H1 (cell line): ENCODE measurements at regions not wholly inside any gene's neighbourhood (a gene's known extent, or its start where the extent isn't known, plus 50 kb on each side); places are given as distances from the start of the nearest gene placed in this dataset.

Source experiments
- CTCF ChIA-PET: fragments of 300-600 bp; sonication (Branson Sonifier 250); formaldehyde crosslinking; loops from one replicate; lab custom pipeline; 2021; ENCODE audit not compliant: partially characterized antibody; lab: Charles Lee
- POLR2A ChIA-PET: fragments of 300-600 bp; sonication (Branson Sonifier 250); formaldehyde crosslinking; loops from one replicate; lab custom pipeline; 2021; ENCODE audit warnings: inconsistent platforms; ENCODE audit not compliant: partially characterized antibody; lab: Charles Lee
- DNase-seq, 2 experiments: peaks; one replicate each; pipeline versions ENCODE4 v3.0.0 to v3.0.0-alpha.2; 2010 to 2022; ENCODE audit warnings: low spot score in 2 of 2, low read depth in 1 of 2, mixed read lengths in 1 of 2
- FAIRE-seq: peaks from 2 replicates; lab custom pipeline; 2011; peaks lifted over from hg19 to GRCh38; lab: Jason Lieb, UNC
- H2AFZ ChIP-seq: 2 replicates; pipeline ENCODE4 v1.8.1; 2012; ENCODE audit warnings: low read length, inconsistent platforms
- H2AK5ac ChIP-seq: 2 replicates; pipeline ENCODE4 v1.6.1; 2013; ENCODE audit warnings: low read depth, low read length
- H2BK120ac ChIP-seq: replicated peaks from 2 replicates; pipeline ENCODE3; 2013; ENCODE audit warnings: low read depth, low read length, inconsistent platforms
- H2BK12ac ChIP-seq: 2 replicates; pipeline ENCODE4 v1.6.1; 2013; ENCODE audit warnings: low read depth, low read length
- H2BK15ac ChIP-seq: 2 replicates; pipeline ENCODE4 v1.6.1; 2013; ENCODE audit warnings: low read length
- H2BK20ac ChIP-seq: 2 replicates; pipeline ENCODE4 v1.6.1; 2013; ENCODE audit warnings: low read length
- H2BK5ac ChIP-seq: 2 replicates; pipeline ENCODE4 v1.6.1; 2013; ENCODE audit warnings: low read depth, low read length
- H3K14ac ChIP-seq: 2 replicates; pipeline ENCODE4 v1.6.1; 2013; ENCODE audit warnings: inconsistent platforms; ENCODE audit not compliant: insufficient read length
- H3K18ac ChIP-seq: 2 replicates; pipeline ENCODE4 v1.6.1; 2013; ENCODE audit warnings: low read length; ENCODE audit errors: extremely low read depth
- H3K23ac ChIP-seq: 2 replicates; pipeline ENCODE4 v1.6.1; 2013; ENCODE audit warnings: inconsistent platforms; ENCODE audit not compliant: insufficient read length
- H3K23me2 ChIP-seq: 2 replicates; pipeline ENCODE4 v1.6.1; 2013; ENCODE audit warnings: low read depth, low read length
- H3K27ac ChIP-seq: 2 replicates; pipeline ENCODE4 v1.6.1; 2011; ENCODE audit warnings: low read depth, low read length, inconsistent platforms
- H3K27me3 ChIP-seq, 4 experiments: replicated peaks in 1 of 4; 1 replicate in 1 of 4; 2 replicates in 3 of 4; pipeline versions ENCODE4 v1.6.1 to v1.8.1; 2011 to 2013; ENCODE audit warnings: low read length in 3 of 4, mild to moderate bottlenecking in 3 of 4, inconsistent platforms in 2 of 4, mixed read lengths in 2 of 4, moderate library complexity in 1 of 4; ENCODE audit not compliant: control insufficient read depth in 3 of 4, insufficient read depth in 3 of 4; ENCODE audit errors: extremely low read depth in 1 of 4
- H3K36me3 ChIP-seq, 4 experiments: 2 replicates each; pipeline versions ENCODE4 v1.6.1 to v1.8.1; 2011 to 2013; ENCODE audit warnings: mild to moderate bottlenecking in 4 of 4, low read length in 3 of 4, moderate library complexity in 2 of 4, control low read depth in 1 of 4, inconsistent platforms in 1 of 4; ENCODE audit not compliant: insufficient read depth in 4 of 4, control insufficient read depth in 2 of 4
- H3K4ac ChIP-seq: replicated peaks from 2 replicates; pipeline ENCODE3; 2013; ENCODE audit warnings: low read length, low read depth, mixed read lengths, inconsistent platforms; ENCODE audit not compliant: insufficient read length
- H3K4me1 ChIP-seq, 4 experiments: replicated peaks in 1 of 4; 1 replicate in 1 of 4; 2 replicates in 3 of 4; pipeline versions ENCODE4 v1.6.1 to v1.8.1; 2011 to 2013; ENCODE audit warnings: low read length in 3 of 4, inconsistent platforms in 2 of 4, mixed read lengths in 1 of 4; ENCODE audit not compliant: insufficient read depth in 4 of 4, control insufficient read depth in 3 of 4
- H3K4me2 ChIP-seq, 2 experiments: 2 replicates each; pipeline versions ENCODE4 v1.6.1 to v1.8.1; 2011 to 2013; ENCODE audit warnings: low read depth in 2 of 2, low read length in 2 of 2, control low read depth in 1 of 2, inconsistent platforms in 1 of 2, mild to moderate bottlenecking in 1 of 2; ENCODE audit not compliant: insufficient read depth in 1 of 2
- H3K4me3 ChIP-seq, 4 experiments: fragments of 200-600, 300-600 bp in 1 of 4; sonication (generic), shearing (Covaris generic), sonication (Bioruptor Twin) in 1 of 4; 2 replicates each; pipeline versions ENCODE4 v1.5.1 to v1.8.1; 2011 to 2016; ENCODE audit warnings: low read length in 4 of 4, low read depth in 3 of 4, control low read depth in 2 of 4, inconsistent platforms in 2 of 4, mild to moderate bottlenecking in 2 of 4, mixed read lengths in 1 of 4, moderate library complexity in 1 of 4; ENCODE audit not compliant: insufficient read depth in 2 of 4; ENCODE audit errors: extremely low read depth in 1 of 4
- H3K56ac ChIP-seq: replicated peaks from 2 replicates; pipeline ENCODE3; 2013; ENCODE audit warnings: low read depth, mild to moderate bottlenecking, mixed read lengths, low read length, inconsistent platforms; ENCODE audit not compliant: insufficient read length
- H3K79me1 ChIP-seq: 2 replicates; pipeline ENCODE4 v1.6.1; 2013; ENCODE audit warnings: low read depth, low read length, control low read depth
- H3K79me2 ChIP-seq, 2 experiments: 2 replicates each; pipeline versions ENCODE4 v1.6.1 to v1.8.1; 2012 to 2013; ENCODE audit warnings: low read length in 2 of 2, mild to moderate bottlenecking in 2 of 2, inconsistent platforms in 1 of 2; ENCODE audit not compliant: insufficient read depth in 2 of 2, control insufficient read depth in 1 of 2
- H3K9ac ChIP-seq, 4 experiments: replicated peaks in 1 of 4; 1 replicate in 1 of 4; 2 replicates in 3 of 4; pipeline versions ENCODE4 v1.6.1 to v1.8.1; 2011 to 2013; ENCODE audit warnings: low read depth in 3 of 4, low read length in 3 of 4, control low read depth in 2 of 4, mild to moderate bottlenecking in 2 of 4, moderate library complexity in 2 of 4, inconsistent platforms in 1 of 4; ENCODE audit errors: extremely low read depth in 1 of 4
- H3K9me3 ChIP-seq, 2 experiments: 2 replicates each; pipeline versions ENCODE4 v1.6.1 to v1.8.1; 2012 to 2013; ENCODE audit warnings: mild to moderate bottlenecking in 2 of 2, moderate library complexity in 2 of 2, control low read depth in 1 of 2, inconsistent platforms in 1 of 2, low read depth in 1 of 2, low read length in 1 of 2, mixed read lengths in 1 of 2; ENCODE audit not compliant: insufficient read depth in 2 of 2
- H4K20me1 ChIP-seq, 2 experiments: replicated peaks in 1 of 2; 2 replicates each; pipeline versions ENCODE3 to v1.8.1; 2011 to 2013; ENCODE audit warnings: inconsistent platforms in 2 of 2, low read length in 2 of 2, mild to moderate bottlenecking in 1 of 2; ENCODE audit not compliant: insufficient read depth in 2 of 2, control insufficient read depth in 1 of 2
- H4K5ac ChIP-seq: 2 replicates; pipeline ENCODE4 v1.6.1; 2013; ENCODE audit warnings: low read length, low read depth, mixed read lengths, inconsistent platforms; ENCODE audit not compliant: insufficient read length
- H4K8ac ChIP-seq: 2 replicates; pipeline ENCODE4 v1.8.0; 2013; ENCODE audit warnings: mild to moderate bottlenecking, moderate library complexity, low read length, inconsistent platforms; ENCODE audit not compliant: insufficient read depth; ENCODE audit errors: extremely low read depth
- H4K91ac ChIP-seq: replicated peaks from 2 replicates; pipeline ENCODE3; 2013; ENCODE audit warnings: low read length, mixed read lengths, inconsistent platforms; ENCODE audit not compliant: insufficient read length
- ATF3 ChIP-seq: IDR thresholded peaks from 2 replicates; pipeline ENCODE4 v1.6.1; 2011; ENCODE audit warnings: low read depth, mild to moderate bottlenecking, low read length; ENCODE audit not compliant: insufficient read depth
- BACH1 ChIP-seq: IDR thresholded peaks from 2 replicates; pipeline ENCODE4 v1.6.1; 2012; ENCODE audit warnings: low read length, improper control_type of control experiment
- BRCA1 ChIP-seq: IDR thresholded peaks from 2 replicates; pipeline ENCODE4 v1.6.1; 2012; ENCODE audit warnings: low read depth, low read length, improper control_type of control experiment
- CHD1 ChIP-seq: IDR thresholded peaks from 2 replicates; pipeline ENCODE4 v1.6.1; 2012; ENCODE audit warnings: low read depth, low read length, improper control_type of control experiment
- E2F6 ChIP-seq: IDR thresholded peaks from 2 replicates; pipeline ENCODE4 v1.6.1; 2012; ENCODE audit warnings: inconsistent platforms
- FOSL1 ChIP-seq: IDR thresholded peaks from 2 replicates; pipeline ENCODE4 v1.6.1; 2011; ENCODE audit warnings: mild to moderate bottlenecking, low read depth, low read length, moderate library complexity; ENCODE audit not compliant: insufficient read depth
- MAFK ChIP-seq: IDR thresholded peaks from 2 replicates; pipeline ENCODE4 v1.6.1; 2012; ENCODE audit warnings: low read depth, mild to moderate bottlenecking, improper control_type of control experiment, low read length
- SAP30 ChIP-seq: fragments of 300-600 bp; sonication (generic); IDR thresholded peaks from 2 replicates; pipeline ENCODE4 v1.7.1; 2012; ENCODE audit warnings: low read length, moderate library complexity, mild to moderate bottlenecking, inconsistent platforms; ENCODE audit not compliant: insufficient read depth, insufficient replicate concordance
- SP1 ChIP-seq: IDR thresholded peaks from 2 replicates; pipeline ENCODE4 v1.6.1; 2011; ENCODE audit warnings: low read depth, low read length
- SP4 ChIP-seq: IDR thresholded peaks from 2 replicates; pipeline ENCODE4 v1.6.1; 2012; ENCODE audit warnings: low read length, inconsistent platforms
- SRF ChIP-seq: IDR thresholded peaks from 2 replicates; pipeline ENCODE4 v1.6.1; 2011; ENCODE audit warnings: mild to moderate bottlenecking, low read depth, low read length, moderate library complexity
- TCF12 ChIP-seq: IDR thresholded peaks from 2 replicates; pipeline ENCODE4 v1.6.1; 2011; ENCODE audit warnings: low read depth, mild to moderate bottlenecking, low read length
- TEAD4 ChIP-seq: IDR thresholded peaks from 2 replicates; pipeline ENCODE4 v1.6.1; 2012; ENCODE audit warnings: low read depth, low read length, inconsistent platforms, mixed read lengths
- YY1 ChIP-seq: IDR thresholded peaks from 2 replicates; pipeline ENCODE4 v1.6.1; 2011; ENCODE audit warnings: low read depth, mild to moderate bottlenecking, low read length
- ZNF274 ChIP-seq: IDR thresholded peaks from 2 replicates; pipeline ENCODE4 v1.7.0; 2012; ENCODE audit warnings: low read length, borderline replicate concordance; ENCODE audit errors: extremely low read depth
- WGBS, 2 experiments: shearing (Covaris generic) in 1 of 2; methylation state at CpG; one replicate each; pipeline versions ENCODE4 v1.1.6 to v1.1.7; 2013 to 2015; ENCODE audit warnings: low lambda C conversion rate in 2 of 2, mixed read lengths in 2 of 2, inconsistent platforms in 1 of 2, low coverage in 1 of 2, missing lambda C conversion rate in 1 of 2; ENCODE audit not compliant: insufficient replicate concordance in 2 of 2, insufficient coverage in 1 of 2, insufficient read length in 1 of 2; ENCODE audit errors: extremely low coverage in 1 of 2, missing lambda C conversion rate in 1 of 2; 5-methylcytosine and 5-hydroxymethylcytosine counted together

GRCh38 chr15:53457479-53457878, 302.0 kb downstream of the WDR72 start:
- H2BK15ac ChIP-seq, result no peak overlapping the region
- no peak overlapping the region for H4K91ac ChIP-seq
- no peak overlapping the region for H2BK20ac ChIP-seq
- H2AK5ac ChIP-seq, result no peak overlapping the region
- no peaks in the 10 kb centered on the region for H3K9me3 ChIP-seq
- no peak overlapping the region for H3K9ac ChIP-seq
- no peak overlapping the region for H3K18ac ChIP-seq
- POLR2A ChIA-PET, result no interaction called here
- no peak overlapping the region for H3K4me3 ChIP-seq
- no peaks in the 10 kb centered on the region for H3K23me2 ChIP-seq
- H2BK12ac ChIP-seq, result no peak overlapping the region
- CTCF ChIA-PET, result interaction anchor here (0.8 to 0.9 kb wide), 2 partner anchors 14 to 260 kb away, joined by 3 read pairs; no protein-coding TSS in a partner anchor
- no peak for DNase-seq
- no peaks in the 10 kb centered on the region for H3K79me2 ChIP-seq
- H2BK120ac ChIP-seq, result no peak overlapping the region
- no peaks in the 10 kb centered on the region for H3K27me3 ChIP-seq
- H3K4me2 ChIP-seq, result no peak overlapping the region
- H4K8ac ChIP-seq, result no peak overlapping the region
- 70% methylated on average over 3 of the region's 3 CpGs; no CpG with 5 or more reads in 1 of the 2 experiments for WGBS, 2 experiments
- no peak overlapping the region for H2BK5ac ChIP-seq
- H3K4ac ChIP-seq, result no peak overlapping the region
- FAIRE-seq, result peak; percentile 32
- H4K20me1 ChIP-seq, result no peaks in the 10 kb centered on the region
- no peak overlapping the region for H3K27ac ChIP-seq
- no peak overlapping the region for H3K23ac ChIP-seq
- H3K79me1 ChIP-seq, result no peaks in the 10 kb centered on the region
- no peaks in the 10 kb centered on the region for H3K36me3 ChIP-seq
- H2AFZ ChIP-seq, result no peak overlapping the region
- no peak overlapping the region for H3K14ac ChIP-seq
- peaks cover 0 to 3% (median 0%) of the 10 kb centered on the region in 4 experiments; a peak in 3 of 7 replicates for H3K4me1 ChIP-seq
- no peak overlapping the region for H3K56ac ChIP-seq
- no peak overlapping the region for H4K5ac ChIP-seq
- TF ChIP-seq MAFK, result no peak
- no peak for TF ChIP-seq ATF3
- TF ChIP-seq E2F6, result no peak
- TF ChIP-seq SP1, result no peak
- TF ChIP-seq SAP30, result no peak
- no peak for TF ChIP-seq YY1
- no peak for TF ChIP-seq TEAD4
- TF ChIP-seq SP4, result no peak
- TF ChIP-seq CHD1, result no peak
- TF ChIP-seq FOSL1, result no peak
- TF ChIP-seq BRCA1, result no peak
- TF ChIP-seq TCF12, result no peak
- no peak for TF ChIP-seq SRF
- no peak for TF ChIP-seq BACH1
- TF ChIP-seq ZNF274, result no peak
